Naive B cell (primary cell): ENCODE measurements at regions not wholly inside any gene's neighbourhood (a gene's known extent, or its start where the extent isn't known, plus 50 kb on each side); places are given as distances from the start of the nearest gene placed in this dataset.
"Not testable (repeated sequence)": the region's sequence is repeated elsewhere in the genome, so short reads cannot be mapped to it uniquely, and the experiment has no call there.

ENCODE experiments used
- ATAC-seq, 2 donors: fragments of 150-1000 bp; cut with Tn5 transposase; 2 replicates each; pipeline ENCODE4 v1.10.0; 2021; ENCODE audit warnings: low read depth in 2 of 2, mild to moderate bottlenecking in 2 of 2, moderate library complexity in 2 of 2
- DNase-seq: peaks from one replicate; pipeline ENCODE4 v3.0.0; 2022
- H3K27ac Mint-ChIP-seq, 6 donors: one replicate each; pipeline ENCODE4 v1.8.0; 2020 to 2022; ENCODE audit warnings: mild to moderate bottlenecking in 6 of 6, mixed read lengths in 6 of 6, moderate library complexity in 5 of 6, inconsistent platforms in 2 of 6
- H3K27me3 Mint-ChIP-seq, 3 donors: one replicate each; pipeline ENCODE4 v1.8.0; 2021 to 2022; ENCODE audit warnings: mixed read lengths in 3 of 3, mild to moderate bottlenecking in 1 of 3
- H3K36me3 Mint-ChIP-seq, 2 donors: one replicate each; pipeline ENCODE4 v1.8.0; 2020 to 2022; ENCODE audit warnings: mixed read lengths in 2 of 2, inconsistent platforms in 1 of 2, mild to moderate bottlenecking in 1 of 2
- H3K4me1 Mint-ChIP-seq, 3 donors: one replicate each; pipeline ENCODE4 v1.8.0; 2020 to 2022; ENCODE audit warnings: mixed read lengths in 3 of 3, inconsistent platforms in 1 of 3, mild to moderate bottlenecking in 1 of 3, moderate library complexity in 1 of 3
- H3K4me3 Mint-ChIP-seq, 8 donors: one replicate each; pipeline ENCODE4 v1.8.0; 2020 to 2022; ENCODE audit warnings: mild to moderate bottlenecking in 8 of 8, mixed read lengths in 8 of 8, moderate library complexity in 8 of 8, inconsistent platforms in 2 of 8
- H3K9me3 Mint-ChIP-seq, 7 donors: one replicate each; pipeline ENCODE4 v1.8.0; 2020 to 2022; ENCODE audit warnings: mixed read lengths in 7 of 7, mild to moderate bottlenecking in 5 of 7, inconsistent platforms in 2 of 7, moderate library complexity in 1 of 7

DNA sequence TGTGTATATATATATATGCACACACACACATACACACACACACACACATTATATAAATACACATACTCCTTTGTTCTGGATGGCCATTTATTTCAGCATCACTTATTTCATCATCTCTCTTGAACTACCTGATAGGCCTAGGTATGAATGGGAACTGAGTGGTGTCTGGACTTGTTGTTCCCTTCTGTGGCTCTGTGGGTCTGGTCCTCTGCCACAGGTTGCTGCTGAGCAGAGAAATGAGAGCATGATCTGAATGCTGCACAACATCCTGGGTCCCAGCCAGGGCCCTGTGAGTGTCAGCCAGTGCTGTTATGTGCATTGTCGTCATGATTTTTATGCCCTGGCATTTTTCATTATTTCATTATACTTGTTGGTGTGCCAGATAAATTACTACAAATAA, 116.3 kb downstream of the CDRT15L2 start:
- peaks cover 19 to 41% (median 33%) of the 10 kb centered on the region in 3 donors for H3K4me1 Mint-ChIP-seq
- not testable (repeated sequence) for H3K27me3 Mint-ChIP-seq, DNase-seq, H3K27ac Mint-ChIP-seq, H3K4me3 Mint-ChIP-seq, ATAC-seq, H3K36me3 Mint-ChIP-seq, H3K9me3 Mint-ChIP-seq

DNA sequence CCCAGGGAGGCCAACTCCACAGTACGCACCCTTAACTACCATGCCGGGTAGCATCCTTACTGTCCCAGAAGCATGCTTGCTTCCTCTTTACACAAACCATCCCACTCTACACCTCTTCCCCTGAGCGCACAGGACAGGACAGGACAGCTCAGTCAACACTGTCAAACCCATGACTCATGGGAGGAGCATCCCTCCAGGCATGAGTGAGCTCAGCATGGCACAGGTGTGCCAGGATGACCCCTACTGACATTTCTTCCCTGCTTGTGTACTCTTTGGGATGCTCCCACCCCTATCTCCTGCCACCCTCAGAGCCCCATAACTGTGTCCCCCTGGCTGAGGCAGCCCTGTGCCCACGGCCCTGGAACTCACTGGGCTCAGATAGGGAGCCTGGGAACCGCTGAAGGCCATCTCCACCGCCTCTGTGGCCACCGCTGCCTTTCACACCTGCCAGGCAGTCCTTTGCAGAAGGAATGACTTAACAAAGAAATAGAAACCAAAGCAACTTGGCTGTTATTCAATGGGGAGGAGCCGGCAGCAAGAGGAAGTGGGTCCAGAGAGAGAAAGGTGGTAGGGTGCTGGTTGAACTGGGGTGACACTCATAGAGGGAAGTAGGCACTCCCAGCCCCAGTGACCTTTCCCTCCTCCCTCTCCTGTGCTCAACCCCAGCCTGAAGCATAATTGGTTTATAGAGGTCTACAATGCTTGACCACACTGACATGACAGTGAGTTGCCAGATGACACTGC, 119.1 kb downstream of the CDRT15L2 start:
- peaks cover 9 to 35% (median 31%) of the 10 kb centered on the region in 3 donors for H3K4me1 Mint-ChIP-seq
- H3K27me3 Mint-ChIP-seq, H3K36me3 Mint-ChIP-seq, H3K9me3 Mint-ChIP-seq: not testable (repeated sequence)
- DNase-seq = peak; percentile 65
- peak overlapping the region; percentile 77 to 95 (median 91) for H3K4me3 Mint-ChIP-seq
- peak overlapping the region; percentile 77 to 95 (median 90) for H3K27ac Mint-ChIP-seq
- peak; percentile 95 to 99 for ATAC-seq

DNA sequence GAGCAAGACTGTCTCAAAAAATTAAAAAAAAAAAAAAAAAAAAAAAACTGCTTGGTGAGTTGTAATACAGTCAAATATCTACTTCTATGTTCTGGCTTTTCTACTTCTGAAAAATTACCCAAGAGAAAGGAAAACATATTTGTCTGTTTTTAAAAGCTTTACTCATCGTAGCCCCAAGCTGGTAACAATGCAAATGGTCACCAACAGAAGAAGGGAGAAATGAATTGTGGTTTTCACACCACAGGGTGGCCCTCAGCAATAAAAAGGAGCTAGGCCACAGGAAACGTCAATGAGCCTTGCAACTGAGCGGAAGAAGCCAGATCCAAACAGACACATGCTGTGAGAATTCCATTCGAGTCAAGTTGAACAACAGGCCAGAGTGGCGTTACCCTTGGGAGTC, 121.0 kb downstream of the CDRT15L2 start:
- H3K27me3 Mint-ChIP-seq, ATAC-seq, H3K27ac Mint-ChIP-seq, H3K9me3 Mint-ChIP-seq, H3K4me3 Mint-ChIP-seq, H3K36me3 Mint-ChIP-seq, DNase-seq: not testable (repeated sequence)
- peaks cover 8 to 33% (median 30%) of the 10 kb centered on the region in 3 donors for H3K4me1 Mint-ChIP-seq

DNA sequence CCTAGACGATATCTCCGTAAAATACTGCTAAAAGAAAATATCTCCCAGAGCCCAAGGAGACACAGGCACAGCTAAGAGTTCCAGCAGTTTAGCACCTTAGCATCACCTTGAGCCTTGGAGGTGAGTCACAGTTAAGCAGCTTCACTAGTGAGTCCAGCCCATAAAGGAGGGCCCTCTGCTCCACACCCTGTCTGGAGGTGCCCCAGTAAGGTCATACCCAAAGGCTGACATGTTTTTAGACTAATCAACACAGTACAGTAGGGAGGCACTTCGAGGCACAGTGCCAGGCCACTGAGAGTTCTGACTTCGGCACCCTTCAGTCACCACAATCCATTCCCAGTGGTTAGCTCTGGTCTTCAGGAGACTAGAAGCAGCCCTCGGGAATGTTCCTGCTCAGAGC, 121.8 kb downstream of the CDRT15L2 start:
- not testable (repeated sequence) for H3K4me3 Mint-ChIP-seq, DNase-seq, H3K27me3 Mint-ChIP-seq, ATAC-seq, H3K9me3 Mint-ChIP-seq, H3K36me3 Mint-ChIP-seq
- Mint-ChIP-seq H3K27ac (peak overlapping the region in 2 of 6 donors; percentile 32 to 88), H3K4me1 (peaks cover 8 to 33% (median 27%) of the 10 kb centered on the region in 3 donors)

DNA sequence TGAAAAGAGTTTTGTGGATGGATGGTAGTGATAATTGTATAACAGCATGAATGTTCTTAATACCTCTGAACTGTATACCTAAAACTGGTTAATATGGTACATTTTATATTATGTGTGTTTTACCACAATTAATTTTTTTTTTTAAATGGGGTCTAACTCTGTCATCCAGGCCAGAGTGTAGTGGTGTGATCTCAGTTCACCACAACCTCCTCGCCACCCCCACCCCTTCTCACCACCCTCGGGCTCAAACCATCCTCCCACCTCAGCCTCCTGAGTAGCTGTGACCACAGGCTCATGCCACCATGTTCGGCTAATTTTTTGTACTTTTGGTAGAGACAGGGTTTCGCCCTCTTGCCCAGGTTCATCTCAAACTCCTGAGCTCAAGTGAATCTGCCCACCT, 123.2 kb downstream of the CDRT15L2 start:
- Mint-ChIP-seq H3K4me3 (no peak overlapping the region), H3K36me3 (no peaks in the 10 kb centered on the region), H3K9me3 (no peaks in the 10 kb centered on the region), H3K4me1 (peaks cover 8 to 31% (median 27%) of the 10 kb centered on the region in 3 donors), H3K27ac (peak overlapping the region in 2 of 6 donors; percentile 21 to 79), H3K27me3 (peaks cover 0 to 5% (median 0%) of the 10 kb centered on the region in 3 donors)
- no peak for DNase-seq
- no peak for ATAC-seq

DNA sequence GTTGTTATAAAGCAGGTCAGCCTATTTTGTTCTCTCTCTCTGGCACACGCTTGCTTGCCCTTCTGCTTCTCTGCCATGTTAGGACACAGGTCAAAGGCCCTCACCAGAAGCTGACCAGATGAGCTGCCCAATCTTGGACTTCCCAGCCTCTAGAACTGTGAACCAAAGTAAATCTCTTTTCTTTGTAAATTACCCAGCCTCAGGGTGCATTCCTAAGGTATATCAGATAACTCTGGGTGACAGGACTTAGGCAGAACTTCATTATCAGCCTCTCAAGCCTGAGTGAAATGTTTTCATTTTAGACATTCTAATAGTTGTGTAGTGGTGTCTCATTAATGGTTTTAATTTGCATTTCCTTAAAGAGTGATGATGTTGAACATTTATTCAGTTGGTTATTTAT, 124.3 kb downstream of the CDRT15L2 start:
- Mint-ChIP-seq H3K27me3 (peaks cover 0 to 5% (median 0%) of the 10 kb centered on the region in 3 donors), H3K36me3 (no peaks in the 10 kb centered on the region), H3K27ac (no peak overlapping the region), H3K9me3 (no peaks in the 10 kb centered on the region), H3K4me3 (no peak overlapping the region), H3K4me1 (peaks cover 3 to 22% (median 21%) of the 10 kb centered on the region in 3 donors)
- ATAC-seq (no peak), DNase-seq (no peak)

DNA sequence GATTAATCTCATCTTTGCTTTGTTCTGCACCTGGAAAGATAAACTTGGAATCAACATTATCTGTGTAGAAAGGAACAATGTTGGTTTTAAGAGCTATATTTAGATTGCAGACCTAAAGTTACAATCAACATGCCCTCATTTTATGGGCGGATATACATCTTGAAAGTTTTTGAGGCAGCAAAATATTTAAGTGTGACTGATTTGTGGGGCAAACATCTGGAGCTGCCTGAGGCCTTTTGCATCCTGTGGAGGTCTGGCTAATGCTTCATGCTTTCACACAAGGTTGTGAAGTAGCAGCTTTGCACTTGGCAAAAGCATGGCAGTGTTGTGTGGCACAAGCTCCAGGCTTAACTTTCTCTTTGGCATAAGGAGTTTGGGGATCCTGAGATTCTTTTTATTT, 125.7 kb downstream of the CDRT15L2 start:
- ATAC-seq, H3K9me3 Mint-ChIP-seq, H3K36me3 Mint-ChIP-seq, DNase-seq, H3K27me3 Mint-ChIP-seq, H3K4me3 Mint-ChIP-seq: not testable (repeated sequence)
- H3K27ac Mint-ChIP-seq = peak overlapping the region in 1 of 6 donors; percentile 57
- peaks cover 0 to 11% (median 10%) of the 10 kb centered on the region in 3 donors for H3K4me1 Mint-ChIP-seq

DNA sequence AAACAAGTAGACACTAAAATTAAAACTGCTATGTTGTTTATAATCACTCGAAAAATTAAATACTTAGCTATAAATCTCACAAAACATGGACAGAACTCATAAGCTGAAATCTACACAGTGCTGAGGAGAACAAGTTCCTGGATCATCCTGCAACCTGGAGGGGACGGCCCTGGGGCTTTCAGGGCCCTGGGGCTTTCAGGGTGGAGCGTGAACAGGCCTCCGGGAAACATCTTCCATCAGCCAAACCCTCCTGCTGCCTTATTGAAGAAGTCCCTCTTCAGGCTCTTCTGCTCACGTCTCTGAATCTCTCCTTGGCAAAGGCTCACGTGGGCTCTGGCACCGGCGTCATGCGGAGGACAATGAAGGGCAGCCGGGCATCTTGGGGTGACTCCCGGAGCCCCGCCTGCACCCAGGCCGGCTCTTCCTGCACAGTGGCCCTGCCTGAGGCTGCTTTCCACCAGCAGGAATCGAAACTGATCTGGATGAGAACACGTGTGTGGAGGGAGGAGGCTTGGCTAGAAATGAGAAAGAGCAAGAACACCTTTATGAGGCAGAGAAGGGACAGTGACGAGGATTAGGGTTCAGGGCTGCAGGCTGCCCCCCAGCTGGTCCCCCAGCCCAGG, 127.3 kb downstream of the CDRT15L2 start:
- peak overlapping the region in 1 of 6 donors; percentile 63 for H3K27ac Mint-ChIP-seq

DNA sequence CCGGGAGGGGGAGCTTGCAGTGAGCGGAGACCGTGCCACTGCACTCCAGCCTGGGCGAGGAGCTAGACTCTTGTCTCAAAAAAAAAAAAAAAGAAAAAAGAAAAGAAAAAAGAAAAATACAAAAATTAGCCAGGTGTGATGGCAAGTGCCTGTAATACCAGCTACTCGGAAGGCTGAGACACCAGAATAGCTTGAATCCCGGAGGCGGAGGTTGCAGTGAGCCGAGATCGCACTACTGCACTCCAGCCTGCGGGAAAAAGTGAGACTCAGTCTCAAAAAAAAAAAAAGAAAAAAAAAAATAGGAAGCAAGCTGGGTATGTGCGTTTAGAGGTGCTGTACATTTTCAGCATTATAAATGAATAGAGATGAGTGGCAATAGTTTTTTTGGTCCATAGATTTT, 129.3 kb downstream of the CDRT15L2 start:
- not testable (repeated sequence) for H3K27ac Mint-ChIP-seq, ATAC-seq, H3K36me3 Mint-ChIP-seq, DNase-seq, H3K9me3 Mint-ChIP-seq, H3K4me3 Mint-ChIP-seq, H3K27me3 Mint-ChIP-seq
- H3K4me1 Mint-ChIP-seq = peaks cover 3 to 11% (median 7%) of the 10 kb centered on the region in 3 donors

More for the DNA sequence above, 127.3 kb downstream of the CDRT15L2 start:
- DNase-seq = no peak
- Mint-ChIP-seq H3K27me3 (peaks cover 0 to 5% (median 0%) of the 10 kb centered on the region in 3 donors), H3K4me3 (no peak overlapping the region), H3K9me3 (no peaks in the 10 kb centered on the region), H3K36me3 (no peaks in the 10 kb centered on the region), H3K4me1 (peaks cover 3 to 13% (median 13%) of the 10 kb centered on the region in 3 donors)
- no peak for ATAC-seq

DNA sequence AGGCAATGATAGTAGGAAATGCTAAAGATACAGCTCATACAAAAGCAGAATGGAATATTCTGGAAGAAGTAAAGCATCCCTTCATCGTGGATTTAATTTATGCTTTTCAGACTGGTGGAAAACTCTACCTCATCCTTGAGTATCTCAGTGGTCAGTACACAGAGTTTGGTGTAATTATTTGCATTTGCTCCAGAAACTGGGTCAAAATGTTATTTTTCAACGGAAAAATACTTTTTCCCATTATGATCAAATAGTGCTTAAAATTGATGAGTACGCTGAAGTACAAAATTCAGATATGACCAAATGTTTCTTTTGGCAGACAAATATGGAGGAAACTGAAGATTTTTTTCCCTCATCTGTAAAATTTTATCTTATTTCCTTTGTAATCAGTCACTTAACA, 137.0 kb downstream of the CDRT15L2 start:
- not testable (repeated sequence) for H3K27me3 Mint-ChIP-seq, H3K9me3 Mint-ChIP-seq, H3K27ac Mint-ChIP-seq, ATAC-seq, H3K36me3 Mint-ChIP-seq, H3K4me3 Mint-ChIP-seq, DNase-seq, H3K4me1 Mint-ChIP-seq

DNA sequence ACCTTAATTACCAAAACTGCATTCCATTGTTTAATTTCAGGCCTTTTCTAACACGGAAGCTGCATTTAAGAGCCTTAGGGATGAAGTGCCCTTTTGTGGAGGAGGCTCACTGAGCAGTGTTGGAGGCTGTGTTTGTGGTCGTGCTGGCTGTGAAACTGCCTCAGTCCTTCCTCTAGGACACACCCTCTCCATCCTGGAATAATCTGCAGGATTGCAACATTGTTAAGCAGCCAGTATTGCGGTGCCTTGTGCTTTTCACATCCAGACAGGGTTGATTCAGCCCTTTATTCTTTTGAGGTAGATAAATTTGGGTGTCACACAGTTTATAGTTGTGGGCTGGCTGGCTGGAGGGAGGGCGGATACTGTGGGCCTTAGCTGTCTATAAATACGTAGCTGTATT, 141.6 kb downstream of the CDRT15L2 start:
- Mint-ChIP-seq H3K27me3 (no peaks in the 10 kb centered on the region), H3K27ac (peak overlapping the region in 1 of 6 donors; percentile 8), H3K4me3 (no peak overlapping the region), H3K9me3 (peaks cover 0 to 5% (median 0%) of the 10 kb centered on the region in 7 donors), H3K4me1 (peaks cover 4 to 19% (median 14%) of the 10 kb centered on the region in 3 donors), H3K36me3 (no peaks in the 10 kb centered on the region)
- ATAC-seq (no peak), DNase-seq (no peak)

DNA sequence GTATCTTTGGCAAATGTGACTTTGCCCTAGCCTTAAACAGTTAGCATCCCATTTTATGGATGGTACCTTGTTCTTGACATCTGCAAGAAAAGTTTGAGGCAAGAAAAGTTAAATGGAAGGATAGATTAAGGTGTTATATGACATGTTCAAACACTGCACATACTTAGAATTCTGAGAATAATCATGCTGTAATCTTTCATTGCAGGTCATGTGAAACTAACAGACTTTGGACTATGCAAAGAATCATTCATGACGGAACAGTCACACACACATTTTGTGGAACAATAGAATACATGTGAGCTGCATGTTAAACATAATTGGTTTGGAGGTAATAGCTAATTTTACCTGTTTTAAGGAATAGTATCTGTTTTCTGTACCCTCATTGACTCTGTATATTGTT, 144.9 kb downstream of the CDRT15L2 start:
- not testable (repeated sequence) for H3K27me3 Mint-ChIP-seq, DNase-seq, H3K4me3 Mint-ChIP-seq, H3K36me3 Mint-ChIP-seq, H3K9me3 Mint-ChIP-seq, ATAC-seq
- peaks cover 4 to 36% (median 32%) of the 10 kb centered on the region in 3 donors for H3K4me1 Mint-ChIP-seq
- peak overlapping the region in 1 of 6 donors; percentile 49 for H3K27ac Mint-ChIP-seq

DNA sequence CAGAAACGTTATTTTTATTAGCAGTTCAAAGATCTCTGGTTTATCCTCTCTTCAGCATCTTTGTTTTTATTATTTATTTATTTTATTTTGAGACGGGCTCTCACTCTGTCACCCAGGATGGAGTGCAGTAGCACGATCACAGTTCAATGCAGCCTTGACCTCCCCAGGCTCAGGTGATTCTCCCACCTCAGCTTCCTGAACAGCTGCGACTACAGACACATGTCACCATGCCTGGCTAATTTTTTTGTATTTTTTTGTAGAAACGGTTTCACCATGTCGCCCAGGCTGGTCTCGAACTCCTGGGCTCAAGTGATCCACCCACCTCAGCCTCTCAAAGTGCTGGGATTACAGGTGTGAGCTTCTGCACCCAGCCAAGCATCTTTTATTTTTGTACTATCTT, 147.7 kb downstream of the CDRT15L2 start:
- not testable (repeated sequence) for H3K36me3 Mint-ChIP-seq, H3K27me3 Mint-ChIP-seq, H3K9me3 Mint-ChIP-seq
- Mint-ChIP-seq H3K4me1 (peaks cover 4 to 36% (median 32%) of the 10 kb centered on the region in 3 donors), H3K27ac (peak overlapping the region in 3 of 6 donors; percentile 56 to 82 (median 69)), H3K4me3 (peak overlapping the region in 3 of 8 donors; percentile 25 to 77 (median 45))
- peak; percentile 18 for DNase-seq
- peak in 1 of 2 donors; percentile 61 for ATAC-seq

DNA sequence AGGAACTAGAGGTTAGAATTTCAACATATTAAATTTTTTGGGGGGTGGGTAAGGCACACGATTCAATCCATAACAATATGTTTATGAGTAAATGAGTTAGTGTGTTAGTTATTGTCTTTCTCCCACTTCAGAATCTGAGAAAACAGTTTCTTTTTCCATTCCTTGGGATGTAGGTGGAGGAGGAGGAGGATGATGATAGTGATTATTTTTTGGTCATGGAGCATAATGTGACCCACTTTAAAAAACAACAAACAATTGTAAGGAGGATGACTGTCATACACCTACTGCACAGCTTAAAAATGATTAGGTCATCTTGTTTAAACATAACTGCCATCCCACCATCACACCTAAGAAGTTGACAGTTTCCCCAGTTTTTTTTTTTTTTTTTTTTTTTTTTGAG, 148.7 kb downstream of the CDRT15L2 start:
- peaks cover 4 to 36% (median 32%) of the 10 kb centered on the region in 3 donors for H3K4me1 Mint-ChIP-seq
- DNase-seq (no peak), ATAC-seq (no peak)
- H3K9me3 Mint-ChIP-seq = no peaks in the 10 kb centered on the region
- H3K27ac Mint-ChIP-seq = peak overlapping the region in 1 of 6 donors; percentile 22
- no peaks in the 10 kb centered on the region for H3K36me3 Mint-ChIP-seq
- H3K4me3 Mint-ChIP-seq = no peak overlapping the region
- no peaks in the 10 kb centered on the region for H3K27me3 Mint-ChIP-seq
